ENCODE measurements at regions not wholly inside any gene's neighbourhood (a gene's known extent, or its start where the extent isn't known, plus 50 kb on each side); places are given as distances from the start of the nearest gene placed in this dataset.

DNA sequence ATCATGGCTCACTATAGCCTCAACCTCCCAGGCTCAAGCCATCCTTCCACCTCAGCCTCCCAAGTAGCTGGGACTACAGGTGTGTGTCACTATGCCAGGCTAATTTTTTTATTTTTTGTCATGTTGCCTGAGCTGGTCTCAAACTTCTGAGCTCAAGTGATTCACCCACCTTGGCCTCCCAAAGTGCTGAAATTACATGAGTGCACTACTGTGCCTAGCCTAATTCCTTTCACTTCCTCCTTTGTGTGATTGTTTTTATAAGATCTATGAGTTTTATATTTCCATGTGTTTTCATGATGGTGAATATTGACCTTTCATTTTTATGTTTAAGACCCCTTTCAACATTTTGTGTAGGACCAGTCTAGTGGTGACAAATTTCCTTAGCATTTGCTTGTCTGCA is 55.2 kb upstream of the IL12B start:
- DNase-seq (ENCODE audit: missing footprints) (no peak), ATAC-seq (no peak)
- intact Hi-C loops (cut with DNase I): no loop called here

DNA sequence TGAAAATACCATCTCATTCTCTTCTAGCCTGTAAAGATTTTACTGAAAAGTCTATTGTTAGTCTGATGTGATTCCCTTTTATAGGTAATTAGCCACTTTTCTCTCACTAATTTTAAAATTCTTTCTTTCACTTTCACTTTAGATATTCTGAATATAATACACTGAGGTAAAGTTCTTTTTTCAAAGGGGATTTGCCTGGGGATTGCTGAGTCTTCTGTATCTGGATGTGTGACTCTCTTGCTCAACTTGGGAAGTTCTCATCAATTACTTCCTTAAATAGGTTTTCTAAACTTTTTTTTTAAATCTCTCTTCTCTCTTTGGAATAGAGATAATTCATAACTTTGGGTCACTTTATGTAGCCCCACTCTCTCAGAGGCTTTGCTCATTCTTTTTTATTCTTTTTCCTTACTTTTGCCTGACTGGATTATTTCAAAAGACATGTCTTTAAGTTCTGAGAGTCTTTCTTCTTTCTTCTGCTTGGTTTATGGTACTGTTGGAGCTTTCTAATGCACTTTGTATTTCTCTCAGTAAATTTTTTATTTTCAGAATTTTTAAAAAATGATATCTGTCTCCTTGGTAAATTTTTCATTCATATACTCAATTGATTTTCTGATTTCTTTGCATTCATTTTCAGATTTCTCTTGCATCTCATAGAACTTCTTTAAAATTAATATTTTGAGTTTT is 55.9 kb upstream of the IL12B start:
- DNase-seq (ENCODE audit: missing footprints) (no peak), ATAC-seq (no peak)
- intact Hi-C loops (cut with DNase I): no loop called here

DNA sequence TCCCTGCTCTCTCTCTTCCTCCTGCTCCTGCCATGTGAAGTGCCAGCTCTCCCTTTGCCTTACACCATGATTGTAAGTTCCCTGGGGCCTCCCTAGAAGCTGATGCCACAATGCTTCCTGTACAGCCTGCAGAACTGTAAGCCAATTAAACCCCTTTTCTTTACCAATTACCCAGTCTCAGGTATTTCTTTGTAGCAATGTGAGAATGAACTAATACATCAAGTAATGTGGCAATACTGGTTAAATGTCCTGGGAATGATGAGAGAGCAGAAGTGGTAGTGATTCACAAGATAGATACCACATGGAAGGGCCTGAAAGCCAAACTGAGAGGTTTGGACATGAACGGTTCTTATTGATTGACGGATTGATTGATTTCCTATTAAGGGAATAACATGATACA is 62.6 kb upstream of the IL12B start:
- ATAC-seq (no peak), DNase-seq (ENCODE audit: missing footprints) (no peak)
- intact Hi-C loops (cut with DNase I): no loop called here

DNA sequence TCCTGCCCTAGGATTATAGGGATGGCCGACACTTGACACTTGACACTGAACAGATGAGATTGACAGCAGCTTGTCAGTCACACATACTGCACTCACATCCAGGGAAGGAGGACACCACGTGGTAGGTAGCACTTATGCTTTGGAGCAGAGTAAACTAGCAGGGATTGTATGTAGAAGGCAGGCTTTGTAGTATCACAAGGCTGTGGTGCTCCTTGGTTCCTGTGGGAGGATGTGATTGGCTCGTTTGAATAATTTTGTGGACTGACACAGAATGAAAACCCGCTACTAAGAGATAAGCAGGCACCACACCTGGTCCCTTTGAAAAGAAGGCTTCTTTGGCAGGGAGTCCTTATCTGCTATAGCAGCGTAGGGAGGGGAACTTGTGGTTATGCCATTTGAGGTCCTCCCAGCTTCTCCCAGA is 63.6 kb upstream of the IL12B start:
- ATAC-seq (no peak), DNase-seq (ENCODE audit: missing footprints) (no peak)
- intact Hi-C loops (cut with DNase I): no loop called here

DNA sequence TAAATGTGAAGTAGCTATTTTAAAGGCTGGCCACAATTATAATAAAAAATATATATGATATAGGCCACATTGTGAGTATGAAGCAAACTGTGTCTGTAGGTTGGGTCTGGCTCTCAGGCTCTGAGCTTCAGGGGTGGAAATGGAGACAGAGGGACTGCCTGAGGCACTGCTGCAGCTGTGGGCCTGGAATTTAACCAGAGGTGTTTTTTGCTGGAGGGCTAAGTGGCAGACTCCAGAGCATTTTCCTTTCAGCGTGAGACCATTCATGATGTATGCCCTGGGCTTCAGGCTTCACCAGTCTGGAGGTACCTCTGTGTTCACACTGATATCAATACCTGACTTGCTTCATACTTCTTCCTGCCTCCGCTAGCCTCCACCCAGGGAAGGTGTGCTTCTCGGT is 64.9 kb upstream of the IL12B start:
- DNase-seq (ENCODE audit: missing footprints): no peak
- ATAC-seq: no peak
- intact Hi-C loops (cut with DNase I): no loop called here

DNA sequence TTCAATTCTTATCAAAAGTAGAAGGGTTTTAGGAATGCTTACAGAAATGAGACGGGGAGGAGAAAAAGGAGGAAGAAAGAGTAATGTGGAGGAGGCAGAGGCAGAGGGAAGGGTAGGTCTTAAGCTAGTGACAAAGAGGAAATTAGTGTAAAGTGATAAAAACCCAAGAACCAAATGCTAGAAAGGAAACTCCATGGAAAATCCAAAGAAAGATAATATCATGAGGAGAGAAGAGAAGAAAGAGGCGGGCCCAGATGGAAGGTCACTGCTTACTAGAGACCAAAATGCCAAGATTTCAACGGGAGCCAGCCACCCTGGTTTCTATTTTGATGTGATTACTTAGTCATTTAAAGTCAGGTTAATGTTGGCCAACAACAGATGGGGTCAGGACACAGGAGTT is 68.6 kb upstream of the IL12B start:
- intact Hi-C loops (cut with DNase I): no loop called here
- DNase-seq (ENCODE audit: missing footprints) (no peak), ATAC-seq (no peak)

DNA sequence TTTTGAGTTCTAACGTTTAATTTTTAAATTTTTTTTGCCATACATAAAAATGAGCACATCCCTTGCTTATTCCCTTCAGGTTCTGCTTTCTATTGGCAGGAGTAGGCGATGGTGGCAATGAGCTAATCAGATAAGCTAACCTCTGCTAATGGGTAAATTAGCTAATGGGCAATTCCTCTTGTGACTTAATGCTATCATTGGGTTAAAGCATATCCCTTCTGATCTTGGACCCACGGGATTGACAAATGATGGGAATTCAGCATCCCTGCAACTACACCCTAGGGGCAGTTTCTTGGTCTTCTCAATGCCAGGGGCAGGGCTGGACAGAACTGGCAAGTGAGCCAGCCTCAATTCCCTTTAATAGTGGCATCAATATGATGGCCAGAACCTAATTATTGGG is 70.2 kb upstream of the IL12B start:
- ATAC-seq (no peak), DNase-seq (ENCODE audit: missing footprints) (no peak)
- intact Hi-C loops (cut with DNase I): no loop called here

DNA sequence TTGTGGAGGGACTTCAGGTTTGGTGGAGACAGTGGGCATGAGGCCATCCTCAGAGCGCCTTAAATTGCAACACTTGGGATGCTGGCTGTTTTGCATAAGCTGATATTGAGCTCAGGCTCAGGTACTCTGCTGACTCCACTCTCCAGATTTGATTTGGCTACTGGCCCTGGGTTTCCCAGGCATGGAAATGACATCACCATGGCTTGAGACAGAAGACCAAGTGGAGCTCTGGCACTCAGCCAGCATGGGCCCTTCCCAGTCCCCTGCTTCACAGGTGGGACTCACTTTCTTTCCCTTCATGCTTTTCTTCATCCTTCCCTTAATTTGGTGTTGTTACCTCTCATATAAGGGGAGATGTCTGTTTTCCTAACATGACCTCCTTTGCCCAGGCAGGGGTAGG is 72.0 kb upstream of the IL12B start:
- intact Hi-C loops (cut with DNase I): no loop called here
- DNase-seq (ENCODE audit: missing footprints) (no peak), ATAC-seq (peak; percentile 23)

DNA sequence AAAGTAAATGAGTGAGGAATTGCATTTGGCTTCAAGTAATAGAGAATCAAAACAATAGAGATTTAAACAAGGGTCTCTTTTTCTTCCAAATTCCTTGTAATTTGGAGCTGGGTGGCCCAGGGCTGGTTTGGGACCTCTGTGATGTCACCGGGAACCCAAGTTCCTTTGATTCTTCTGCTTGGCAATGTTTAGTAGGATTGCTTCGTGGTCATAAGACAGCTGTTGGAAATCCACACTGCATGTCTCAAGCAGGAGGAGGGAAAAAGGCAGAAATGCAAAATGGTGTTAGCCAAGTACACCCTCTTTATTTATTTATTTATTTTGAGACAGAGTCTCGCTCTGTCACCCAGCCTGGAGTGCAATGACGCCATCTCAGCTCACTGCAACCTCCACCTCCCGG is 72.6 kb upstream of the IL12B start:
- no peak for DNase-seq (ENCODE audit: missing footprints)
- peak; percentile 48 for ATAC-seq
- intact Hi-C loops (cut with DNase I): no loop called here

DNA sequence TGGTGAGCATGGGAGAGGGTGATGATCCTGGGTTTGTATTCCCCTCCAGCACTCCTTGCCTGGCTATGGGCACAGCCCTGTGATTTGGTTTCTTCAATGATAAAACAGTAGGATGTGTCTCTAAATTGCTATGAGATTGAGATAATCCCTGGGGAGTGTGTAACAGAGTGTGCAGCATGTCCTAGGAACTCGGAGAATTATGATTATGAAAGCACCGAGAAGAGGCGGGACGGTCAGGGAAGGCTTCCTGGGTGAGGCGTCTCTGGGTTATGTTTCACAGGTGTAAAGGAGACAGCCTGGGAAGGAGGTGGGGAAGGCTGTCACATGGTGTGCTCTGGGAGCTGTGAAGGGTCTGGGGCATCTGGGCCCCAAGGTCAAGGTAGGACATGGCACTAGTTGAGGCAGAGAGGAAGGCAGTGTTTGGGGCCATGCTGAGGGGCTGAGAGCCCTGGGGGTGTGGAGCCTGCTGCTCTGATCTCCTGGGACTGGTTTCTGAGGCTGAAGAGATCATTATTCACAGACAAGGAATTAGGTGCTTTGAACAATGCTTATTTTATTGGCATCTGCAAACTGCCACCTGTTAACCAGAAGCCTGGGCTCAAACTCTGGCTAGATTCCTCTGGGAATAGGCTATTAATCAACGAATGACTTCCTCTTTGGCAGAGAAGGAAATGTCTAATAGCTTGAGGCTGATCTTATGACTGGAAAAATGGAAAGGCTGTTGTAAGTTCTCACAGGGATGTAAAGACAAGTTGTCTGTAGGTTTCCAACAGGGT is 73.8 kb upstream of the IL12B start:
- intact Hi-C loops (cut with DNase I): no loop called here
- ATAC-seq (no peak), DNase-seq (ENCODE audit: missing footprints) (no peak)

DNA sequence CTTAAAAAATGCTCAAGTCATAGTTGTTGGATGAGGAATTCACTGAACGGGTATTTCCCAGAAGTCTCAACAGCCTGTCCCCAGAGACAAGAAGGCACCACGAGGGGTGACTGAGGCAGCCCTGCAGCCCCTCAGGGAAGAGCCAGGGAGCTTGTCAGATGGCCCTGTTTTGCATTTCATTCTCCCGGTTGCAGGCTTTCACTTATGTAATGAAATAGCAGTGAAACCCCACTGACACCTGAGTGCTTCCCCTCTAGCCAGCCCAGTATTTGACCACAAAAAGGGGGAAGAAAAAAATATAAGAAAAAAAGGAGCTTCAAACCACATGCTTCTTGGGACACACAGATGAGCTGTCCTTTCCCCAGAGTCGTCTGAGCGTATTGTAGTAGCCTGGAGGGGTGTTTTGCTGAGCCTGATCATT is 75.3 kb upstream of the IL12B start:
- no peak for ATAC-seq
- no peak for DNase-seq (ENCODE audit: missing footprints)
- intact Hi-C loops (cut with DNase I): no loop called here

DNA sequence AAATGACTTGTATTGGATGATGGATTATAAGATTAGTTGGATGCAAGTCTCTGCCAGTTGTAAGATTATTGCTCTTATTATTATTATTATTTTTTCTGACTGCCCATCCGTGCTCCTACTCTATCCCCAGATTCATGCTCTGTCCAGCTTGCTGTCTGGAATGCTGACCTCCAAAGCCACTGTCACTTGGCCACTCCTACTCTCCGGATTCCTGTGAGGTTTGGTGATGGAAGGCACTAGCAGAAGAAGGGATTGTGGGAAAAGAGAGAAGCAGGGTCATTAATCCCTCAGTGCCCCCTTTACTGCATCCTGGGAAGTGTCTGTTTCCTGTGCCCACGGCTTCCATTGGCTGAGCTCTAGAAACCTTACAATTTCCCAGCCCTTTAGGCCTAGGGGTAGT is 76.3 kb upstream of the IL12B start:
- no peak for ATAC-seq
- no peak for DNase-seq (ENCODE audit: missing footprints)
- intact Hi-C loops (cut with DNase I): no loop called here

DNA sequence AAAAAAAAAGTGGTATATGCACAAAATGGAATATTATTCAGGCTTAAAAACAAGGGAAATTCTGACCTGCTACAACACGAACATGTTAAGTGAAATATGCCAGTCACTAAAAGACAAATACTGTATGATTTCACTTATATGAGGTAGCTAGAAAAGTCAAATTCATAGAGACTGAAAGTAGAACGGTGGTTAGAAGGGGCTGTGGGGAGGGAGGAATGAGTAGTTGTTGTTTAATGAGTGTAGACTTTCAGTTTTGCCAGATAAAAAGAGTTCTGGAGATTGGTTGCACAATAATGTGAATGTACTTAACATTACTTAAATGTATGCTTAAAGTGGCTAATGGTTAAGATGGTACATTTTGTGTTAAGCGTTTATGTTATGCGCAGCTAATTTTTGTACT is 79.5 kb upstream of the IL12B start:
- intact Hi-C loops (cut with DNase I): no loop called here
- no peak for ATAC-seq

DNA sequence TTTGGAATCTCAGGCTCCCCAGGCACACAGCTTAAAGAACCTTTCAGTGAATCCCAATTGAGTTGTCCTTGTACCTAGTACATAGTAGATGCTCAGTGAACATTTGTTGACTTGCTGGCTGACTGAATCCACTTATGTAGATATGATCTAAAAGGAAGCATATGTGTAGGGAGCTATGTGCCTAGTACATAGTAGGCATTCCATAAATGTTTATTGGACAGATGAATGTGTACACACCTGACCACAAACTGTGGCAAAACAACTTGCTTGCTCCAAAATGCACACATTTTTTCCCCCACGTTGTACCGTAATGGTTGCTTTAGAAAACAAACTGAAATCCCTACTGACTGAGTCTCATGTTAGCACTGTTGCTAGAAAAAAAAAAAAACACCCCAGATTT is 80.2 kb upstream of the IL12B start:
- intact Hi-C loops (cut with DNase I): no loop called here
- DNase-seq (ENCODE audit: missing footprints) (no peak), ATAC-seq (no peak)

More for the DNA sequence above, 79.5 kb upstream of the IL12B start:
- no peak for DNase-seq (ENCODE audit: missing footprints)

DNA sequence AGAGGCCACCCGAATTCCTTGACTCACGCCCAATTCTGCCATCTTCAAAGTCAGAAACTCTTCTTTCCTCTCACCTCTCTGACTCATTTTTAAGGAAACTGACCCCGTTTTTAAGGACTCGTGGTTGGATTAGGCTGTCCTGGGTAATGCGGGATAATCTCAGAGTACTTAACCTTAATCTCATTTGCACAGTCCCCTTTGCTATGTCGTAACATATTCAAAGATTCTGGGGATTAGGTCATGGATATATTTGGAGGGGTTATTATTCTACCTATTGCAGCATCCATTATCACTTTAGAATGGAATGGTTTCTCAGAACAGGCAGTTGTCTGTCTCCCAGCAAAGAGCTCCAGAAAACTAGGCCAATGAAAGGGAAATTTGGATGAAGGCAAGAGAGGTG is 80.8 kb upstream of the IL12B start:
- ATAC-seq: no peak

DNA sequence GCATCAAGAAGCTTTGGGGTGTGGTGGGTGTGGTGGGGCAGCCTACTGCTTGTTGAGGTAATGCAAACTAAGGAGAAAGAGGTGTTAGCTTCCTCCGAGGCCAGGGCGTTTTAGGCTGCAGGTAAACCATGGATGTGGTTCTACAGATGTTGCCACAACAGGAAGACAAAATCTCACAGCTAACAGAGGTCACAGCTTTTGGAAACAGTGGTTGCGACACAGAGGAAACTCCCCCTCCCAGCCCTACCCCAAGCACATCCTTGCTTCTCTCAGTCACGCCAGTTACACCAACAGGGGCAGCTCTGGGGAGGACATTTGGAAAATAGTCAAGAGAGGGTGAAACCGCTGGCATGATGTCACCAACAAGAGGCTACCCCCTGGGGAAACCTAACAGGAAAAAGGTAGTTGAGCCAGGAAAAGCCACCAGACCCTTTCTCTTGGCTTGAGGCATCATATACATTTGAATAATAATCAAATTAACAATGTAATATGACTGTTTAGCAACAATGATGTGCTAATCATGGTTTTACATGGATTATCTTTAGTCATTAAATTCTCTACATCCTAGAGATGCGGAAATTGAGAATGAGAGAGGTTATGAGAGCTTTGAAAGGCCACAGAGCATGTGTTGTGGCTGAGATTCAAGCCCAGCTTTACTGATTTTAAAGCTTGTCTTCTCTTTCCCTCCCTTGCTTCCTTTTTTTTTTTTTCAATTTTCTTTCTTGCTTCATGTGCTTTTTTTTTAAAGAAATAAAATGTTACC is 82.2 kb upstream of the IL12B start:
- no peak for DNase-seq (ENCODE audit: missing footprints)
- peak; percentile 22 for ATAC-seq
- intact Hi-C loops (cut with DNase I): no loop called here

More for the DNA sequence above, 80.8 kb upstream of the IL12B start:
- DNase-seq (ENCODE audit: missing footprints): no peak
- intact Hi-C loops (cut with DNase I): no loop called here

DNA sequence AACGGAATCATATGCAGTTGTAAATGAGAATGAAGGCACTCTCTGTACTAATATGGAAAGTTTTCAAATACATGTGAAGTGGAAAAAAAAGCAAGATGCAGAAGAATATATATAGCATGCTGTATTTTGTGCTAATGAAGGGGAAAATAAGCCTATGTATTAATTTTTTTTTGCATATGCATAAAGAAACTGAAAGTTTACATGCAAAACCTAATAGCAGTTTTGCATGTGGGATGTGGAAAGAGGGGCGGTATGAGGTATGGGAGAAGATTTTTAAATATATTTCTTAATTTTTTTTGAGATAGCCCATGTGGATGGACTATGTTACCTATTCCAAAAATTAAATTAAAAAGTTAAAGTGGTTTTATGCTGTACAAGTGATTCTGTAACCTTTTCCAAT is 83.7 kb upstream of the IL12B start:
- ATAC-seq (no peak), DNase-seq (ENCODE audit: missing footprints) (no peak)
- intact Hi-C loops (cut with DNase I): no loop called here

DNA sequence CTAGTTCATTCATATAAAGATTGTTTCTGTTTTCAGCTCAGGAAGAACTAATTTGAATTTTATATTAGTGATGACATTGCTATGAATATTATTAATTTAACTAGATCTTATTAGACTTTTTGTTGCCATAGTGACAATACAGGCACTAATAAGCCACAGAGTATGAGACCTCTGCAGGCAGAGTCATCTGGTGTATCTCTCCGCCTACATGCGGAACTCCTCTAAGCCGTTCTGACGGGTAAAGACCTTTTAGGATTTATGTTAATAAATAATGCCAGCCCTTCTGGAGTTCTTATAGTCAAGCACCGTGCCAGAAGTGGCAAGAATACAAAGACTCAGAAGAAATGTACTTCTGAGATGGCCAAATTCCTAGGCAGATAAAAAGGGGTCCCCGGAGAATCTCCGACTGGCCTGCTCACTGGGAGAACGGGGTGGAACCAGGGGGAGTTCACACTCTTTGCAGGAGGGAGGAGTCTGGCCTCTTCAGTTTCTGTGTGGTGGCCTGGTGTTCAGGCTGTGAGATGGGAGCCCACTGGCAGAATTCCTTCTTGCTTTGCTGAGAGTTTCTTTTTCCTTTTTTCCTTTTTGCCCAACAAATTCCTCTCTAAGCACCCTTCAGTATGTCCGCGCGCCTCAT is 85.1 kb upstream of the IL12B start:
- intact Hi-C loops (cut with DNase I): no loop called here
- ATAC-seq (peak; percentile 86), DNase-seq (ENCODE audit: missing footprints) (no peak)

DNA sequence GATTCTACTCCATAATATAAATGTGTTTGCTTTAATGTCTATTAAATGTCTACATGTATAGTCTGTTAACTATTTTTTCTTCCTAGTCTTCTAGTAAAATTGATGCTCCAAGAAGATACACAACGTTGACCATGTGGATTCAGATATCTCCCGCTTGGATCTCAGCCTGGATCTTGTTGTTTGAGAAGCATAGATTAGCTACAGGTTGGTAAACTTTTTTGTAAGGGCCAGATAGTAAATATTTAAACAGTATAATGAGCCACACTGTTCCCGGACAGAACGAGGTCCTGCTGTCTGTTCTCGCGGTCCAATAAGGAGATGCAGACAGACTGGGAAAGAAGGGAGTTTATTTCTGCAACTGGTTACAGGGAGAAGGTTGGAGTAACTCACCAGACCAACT is 86.2 kb upstream of the IL12B start:
- ATAC-seq (no peak), DNase-seq (ENCODE audit: missing footprints) (no peak)
- intact Hi-C loops (cut with DNase I): no loop called here

DNA sequence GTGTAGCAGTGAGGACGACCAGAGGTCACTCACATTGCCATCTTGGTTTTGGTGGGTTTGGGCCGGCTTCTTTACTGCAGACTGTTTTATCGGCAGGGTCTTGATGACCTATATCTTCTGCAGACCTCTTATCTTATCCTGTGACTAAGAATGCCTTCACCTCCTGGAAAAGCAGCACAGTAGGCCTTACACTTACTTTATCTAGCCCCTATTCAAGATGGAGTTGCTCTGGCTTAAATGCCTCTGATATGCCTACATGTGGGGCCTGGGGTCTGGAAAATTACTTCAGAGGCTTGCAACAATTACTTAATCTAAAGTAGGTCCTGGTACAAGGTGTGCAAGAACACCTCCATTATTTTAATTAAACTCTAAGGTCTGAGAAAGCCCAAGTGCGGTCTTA is 86.9 kb upstream of the IL12B start:
- DNase-seq (ENCODE audit: missing footprints): no peak
- intact Hi-C loops (cut with DNase I): no loop called here

More for the DNA sequence above, 86.9 kb upstream of the IL12B start:
- ATAC-seq: no peak
